G401 (cell line): ENCODE measurements at regions not wholly inside any gene's neighbourhood (a gene's known extent, or its start where the extent isn't known, plus 50 kb on each side); places are given as distances from the start of the nearest gene placed in this dataset.

Source experiments
- DNase-seq: peaks from one replicate; pipeline ENCODE4 v3.0.0-alpha.2; 2015; ENCODE audit warnings: low spot score
- in situ Hi-C: cut with HindIII; loops from 2 replicates; pipeline ENCODE4 v1.10.0; 2016; ENCODE audit warnings: low sequenced_read_pairs, mixed read lengths

DNA sequence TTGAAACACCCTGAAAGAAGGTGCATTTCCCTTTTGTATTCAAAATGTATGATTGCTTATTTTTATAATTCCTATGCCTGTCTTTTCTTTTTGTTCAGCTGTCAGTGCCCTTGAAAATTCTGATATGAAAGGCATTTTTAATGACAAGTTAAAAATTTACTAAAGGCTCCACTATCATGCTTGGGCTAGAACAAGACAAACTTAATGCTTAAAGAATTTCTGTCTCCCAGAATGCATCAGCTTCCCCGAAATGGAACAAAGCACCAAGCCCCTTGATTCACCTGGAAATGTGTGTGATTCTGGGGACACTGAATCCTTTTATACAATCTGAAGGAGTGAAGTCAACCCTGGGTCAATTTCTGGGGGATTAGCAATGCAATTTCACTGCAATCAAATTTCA is 457.5 kb downstream of the LMO4 start:
- in situ Hi-C loops: no loop called here
- DNase-seq: no peak

DNA sequence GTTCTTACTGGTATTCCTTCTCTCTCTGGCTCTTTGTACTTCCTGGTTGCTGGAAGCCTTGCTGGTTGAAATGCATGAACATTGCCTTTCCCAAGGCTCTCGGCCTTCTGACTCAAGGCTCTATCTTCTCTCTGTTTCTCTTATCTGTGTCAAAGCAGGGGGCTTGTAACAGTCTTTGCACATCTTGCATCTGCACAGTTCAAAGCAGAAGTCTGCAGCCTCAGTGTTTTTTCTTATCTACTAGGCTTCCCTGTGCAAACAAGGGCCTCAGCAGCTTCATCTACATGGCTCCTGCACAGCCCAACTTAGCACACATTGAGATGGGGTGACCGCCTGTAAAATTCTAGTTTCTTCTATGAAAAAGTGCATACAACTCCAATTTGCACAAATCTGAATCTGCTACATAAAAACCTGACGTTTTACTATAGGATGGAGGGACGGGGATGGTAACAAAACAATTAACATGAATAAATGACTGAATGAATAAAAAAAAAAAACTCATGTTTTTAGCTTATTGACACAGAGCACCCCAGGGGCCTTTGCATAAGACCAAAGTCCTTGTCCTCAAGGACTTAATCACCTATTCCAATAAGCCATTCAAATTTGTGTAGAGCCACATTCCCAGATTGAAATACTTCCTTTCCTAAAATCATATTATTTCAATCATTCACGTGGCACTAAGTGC is 458.3 kb downstream of the LMO4 start:
- no peak for DNase-seq
- in situ Hi-C loops: no loop called here

DNA sequence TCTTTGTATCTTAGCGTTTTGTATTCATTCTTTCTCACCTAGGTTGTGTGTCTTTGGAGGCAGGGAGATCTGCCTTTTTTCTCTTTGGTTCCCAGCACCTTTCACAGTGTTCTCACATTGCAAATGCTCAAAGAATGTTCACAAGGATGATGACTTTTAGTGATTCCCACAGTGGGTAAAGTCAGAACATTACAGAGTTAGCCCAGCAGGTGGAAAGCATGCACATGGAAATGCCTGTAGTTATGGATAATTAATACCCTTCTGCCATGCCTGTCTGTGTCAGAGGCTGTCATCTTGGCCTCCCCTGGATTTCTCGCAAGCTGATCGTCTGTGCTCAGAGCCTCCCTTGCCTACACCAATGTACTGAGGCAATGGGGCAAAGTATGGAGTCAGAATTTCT is 458.9 kb downstream of the LMO4 start:
- in situ Hi-C loops: no loop called here
- no peak for DNase-seq

DNA sequence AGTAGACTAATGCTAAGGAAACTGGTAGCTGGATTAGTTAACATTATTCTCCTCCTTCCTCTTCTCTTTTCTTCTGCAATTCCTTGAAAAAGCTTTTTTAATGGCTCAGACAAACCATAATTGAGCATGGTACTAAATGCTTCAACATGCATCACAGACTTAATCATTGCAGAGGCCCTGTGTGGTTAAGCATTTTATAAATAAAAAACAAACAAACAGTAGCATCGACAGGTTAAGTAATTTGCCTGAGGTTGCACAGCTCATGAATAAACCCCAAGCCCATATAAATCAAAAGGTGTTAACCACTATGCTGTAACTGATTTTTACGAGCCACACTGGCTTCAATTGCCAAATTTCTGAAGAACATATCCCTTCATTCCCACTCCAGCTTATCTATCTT is 462.1 kb downstream of the LMO4 start:
- DNase-seq: no peak
- in situ Hi-C loops: no loop called here

DNA sequence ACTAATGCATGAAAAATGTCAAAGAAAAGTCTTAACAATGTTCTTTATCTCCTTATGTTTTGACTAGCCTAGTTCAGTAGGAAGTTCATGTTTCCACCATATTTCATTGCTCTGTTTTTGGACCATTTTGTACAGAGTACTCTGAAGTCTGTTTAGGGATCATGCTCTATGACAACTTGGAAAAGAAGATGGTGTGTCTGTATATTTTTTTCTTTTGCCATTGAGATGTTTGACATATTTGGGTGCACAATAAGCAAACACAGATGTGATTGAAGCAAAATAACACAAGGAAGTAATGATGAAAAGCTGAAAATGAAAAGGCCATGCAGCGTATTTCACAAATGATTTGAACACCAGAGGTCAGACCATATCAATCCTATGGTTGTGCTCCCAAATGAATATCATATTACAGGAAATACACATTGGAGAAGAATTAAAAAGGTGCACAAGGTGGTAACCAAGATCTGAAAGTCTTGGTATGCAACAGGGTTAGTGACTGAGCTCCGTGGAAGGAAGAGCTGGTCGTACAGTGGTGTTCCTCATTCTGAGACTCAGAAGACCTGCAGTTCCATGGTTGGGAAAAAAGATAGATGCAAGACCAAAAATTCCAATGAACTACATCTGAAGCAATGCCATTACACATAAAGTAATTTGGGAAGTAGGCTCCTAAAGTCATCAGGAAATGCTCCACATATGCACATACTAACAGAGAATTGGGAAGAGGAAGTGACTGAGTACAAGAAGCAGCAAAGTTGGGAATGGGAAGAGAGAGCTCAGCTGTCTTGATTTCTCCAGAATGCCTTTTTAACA is 463.5 kb downstream of the LMO4 start:
- DNase-seq: no peak
- in situ Hi-C loops: no loop called here

DNA sequence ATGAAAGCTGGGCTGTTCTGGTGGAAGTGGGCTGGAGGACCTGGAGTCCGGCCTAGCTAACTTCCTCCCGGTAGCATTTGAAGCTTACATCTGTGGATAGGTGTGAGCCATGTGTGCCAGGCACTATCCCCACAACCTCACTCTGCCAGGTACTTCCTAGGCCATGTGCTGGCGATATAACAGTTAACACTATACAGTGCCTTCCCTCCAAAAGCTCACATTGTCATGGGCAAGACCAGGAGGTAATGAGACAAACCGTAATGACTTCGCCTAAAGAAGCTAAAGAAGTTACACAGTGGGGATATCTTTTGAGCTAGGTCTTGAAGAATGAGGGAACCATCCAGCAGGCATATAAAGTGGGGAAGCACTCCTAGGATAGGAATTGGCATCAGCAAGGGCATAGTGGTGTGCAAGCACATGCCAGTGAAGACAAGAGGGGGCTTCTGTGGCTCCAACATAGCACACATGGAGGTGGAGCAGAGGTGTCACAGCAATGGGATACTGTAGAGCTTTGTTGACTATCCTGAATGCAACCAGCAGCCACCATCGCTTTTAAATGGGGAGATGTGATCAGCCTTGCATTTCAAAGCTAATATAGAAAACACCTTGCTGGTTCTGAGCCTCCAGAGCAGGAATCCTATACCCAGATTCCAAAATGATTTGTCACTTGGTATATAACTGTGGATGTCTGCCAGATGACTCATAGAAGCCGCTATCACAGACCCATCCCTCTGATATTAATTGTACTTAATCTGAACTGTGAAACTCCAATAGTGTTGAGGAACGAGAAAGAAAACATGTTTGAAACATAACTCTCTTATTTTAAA is 466.3 kb downstream of the LMO4 start:
- in situ Hi-C loops: no loop called here
- no peak for DNase-seq

DNA sequence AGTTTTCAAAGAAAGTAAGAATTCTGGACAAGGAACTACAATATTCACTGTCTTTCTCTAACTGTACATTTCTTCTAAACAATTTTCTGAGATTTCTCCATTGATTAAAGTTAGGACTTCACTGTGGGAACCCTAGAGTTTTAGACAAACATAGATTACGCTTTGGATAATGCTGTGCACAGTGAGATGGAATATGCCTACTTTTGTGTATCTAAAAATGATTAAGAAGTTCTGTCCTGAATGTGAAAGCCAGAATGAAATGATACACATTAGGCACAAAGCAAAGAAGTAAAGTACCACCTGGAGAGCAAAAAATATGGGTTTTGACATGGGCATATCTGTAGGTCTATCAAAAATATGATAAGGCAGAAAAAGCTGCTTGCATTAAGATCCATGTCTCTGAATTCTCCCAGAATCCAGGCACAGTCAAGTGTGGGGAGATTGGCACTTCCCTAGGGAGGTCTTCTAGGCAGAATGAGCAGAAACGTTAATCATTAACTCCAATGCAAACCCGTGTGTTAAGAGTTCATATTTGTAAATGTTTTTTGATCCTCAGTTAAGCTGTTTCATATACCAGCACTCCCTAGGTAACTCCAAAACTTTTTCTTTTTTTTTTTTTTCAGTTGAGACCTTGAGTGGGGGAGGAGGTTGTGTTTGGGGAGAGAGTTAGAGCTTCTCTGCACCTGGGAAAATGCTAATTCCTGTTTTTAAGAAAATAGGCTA is 467.1 kb downstream of the LMO4 start:
- in situ Hi-C loops: no loop called here
- DNase-seq: no peak

DNA sequence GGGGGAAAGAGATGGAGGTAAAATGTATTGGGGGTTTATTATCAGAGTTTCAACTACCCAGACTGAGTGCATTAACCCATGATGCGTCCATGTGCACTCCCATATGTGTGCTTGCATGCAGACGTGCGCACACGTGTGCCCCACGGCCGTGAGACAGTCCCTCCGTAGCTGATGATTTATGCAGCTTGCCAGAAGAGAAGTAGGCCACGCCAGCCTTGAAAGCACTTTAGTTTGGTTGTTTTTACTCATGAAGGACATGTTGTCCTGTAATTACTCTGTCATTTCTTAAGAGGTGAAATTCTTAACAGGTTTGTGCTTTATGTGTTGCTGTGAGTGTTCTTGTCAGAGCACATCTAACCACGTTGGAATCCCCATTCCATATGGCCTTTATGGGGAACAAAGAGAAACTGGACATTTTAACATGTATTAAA is 467.8 kb downstream of the LMO4 start:
- in situ Hi-C loops: no loop called here
- DNase-seq: no peak

DNA sequence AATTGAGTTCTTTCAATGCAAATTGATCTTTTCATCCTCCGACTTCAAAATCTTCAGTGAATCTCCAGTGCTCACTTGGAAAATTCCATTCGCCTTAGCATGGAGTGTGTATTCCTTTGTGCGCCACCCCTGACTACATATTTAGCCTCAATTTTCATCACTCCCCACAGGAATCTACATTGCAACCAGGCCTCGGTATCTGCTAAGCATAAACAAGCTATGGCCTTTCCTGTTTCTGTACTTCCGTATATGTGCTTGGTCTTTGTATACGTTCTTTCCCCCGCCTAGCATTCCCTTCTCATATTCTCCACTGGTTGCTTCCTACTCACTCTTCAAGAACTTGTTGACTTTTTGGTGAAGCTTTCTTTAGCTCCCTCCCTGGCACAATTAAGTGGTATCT is 470.8 kb downstream of the LMO4 start:
- no peak for DNase-seq
- in situ Hi-C loops: no loop called here

DNA sequence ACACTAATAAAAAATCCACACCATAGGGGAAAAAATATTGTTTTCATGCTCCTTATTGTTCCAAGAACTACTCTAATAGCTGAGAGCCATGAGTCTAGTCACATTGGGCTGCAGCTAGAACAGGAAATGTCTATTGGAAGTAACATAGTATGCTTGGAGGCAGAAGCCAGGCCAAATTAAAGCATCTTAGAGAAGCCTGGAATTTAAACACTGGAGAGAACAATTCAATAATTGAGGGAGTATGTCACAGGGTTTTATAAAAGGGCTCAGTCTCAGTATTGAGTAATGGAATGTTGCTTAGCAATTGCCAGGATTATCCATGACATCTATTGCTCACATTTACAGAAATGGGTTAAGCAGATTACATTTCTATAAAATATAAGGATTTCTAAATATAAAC is 471.3 kb downstream of the LMO4 start:
- no peak for DNase-seq
- in situ Hi-C loops: no loop called here

DNA sequence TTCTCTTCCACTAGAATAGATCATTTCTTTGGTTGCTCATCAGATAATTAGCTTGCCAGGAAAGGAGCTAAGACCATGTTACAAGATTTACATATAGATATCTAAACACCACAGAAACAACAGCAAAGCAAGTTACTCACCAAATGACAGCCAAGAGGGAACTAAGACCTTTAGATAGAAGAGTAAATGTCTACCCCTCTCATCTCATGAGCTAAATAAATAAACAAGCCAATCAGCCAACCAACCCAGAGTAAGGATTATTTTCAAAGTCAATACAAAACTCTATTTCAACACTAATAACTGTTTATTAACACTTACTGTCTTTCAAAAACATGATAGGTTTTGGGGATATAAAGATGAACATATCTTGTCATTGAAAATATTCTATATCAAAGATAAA is 474.7 kb downstream of the LMO4 start:
- in situ Hi-C loops: no loop called here
- no peak for DNase-seq

DNA sequence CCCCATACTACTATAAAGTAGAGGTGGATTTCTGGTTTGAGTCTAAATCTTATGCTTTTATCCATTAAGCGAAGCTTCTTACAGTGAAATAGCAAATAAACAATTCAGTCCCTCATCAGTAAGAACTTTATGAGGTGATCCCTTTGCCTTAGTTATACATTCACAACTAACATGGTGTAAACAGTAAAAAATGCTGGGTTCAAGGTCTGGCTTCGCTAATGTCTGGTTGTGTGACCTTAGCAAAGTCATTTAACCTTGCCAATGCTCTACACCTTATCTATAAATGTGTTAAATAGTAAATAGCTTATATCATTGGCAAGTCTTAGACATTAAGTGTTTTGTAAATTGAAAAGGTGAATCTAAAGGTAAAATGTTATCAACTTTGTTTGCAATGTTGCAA is 475.4 kb downstream of the LMO4 start:
- in situ Hi-C loops: no loop called here
- DNase-seq: no peak

DNA sequence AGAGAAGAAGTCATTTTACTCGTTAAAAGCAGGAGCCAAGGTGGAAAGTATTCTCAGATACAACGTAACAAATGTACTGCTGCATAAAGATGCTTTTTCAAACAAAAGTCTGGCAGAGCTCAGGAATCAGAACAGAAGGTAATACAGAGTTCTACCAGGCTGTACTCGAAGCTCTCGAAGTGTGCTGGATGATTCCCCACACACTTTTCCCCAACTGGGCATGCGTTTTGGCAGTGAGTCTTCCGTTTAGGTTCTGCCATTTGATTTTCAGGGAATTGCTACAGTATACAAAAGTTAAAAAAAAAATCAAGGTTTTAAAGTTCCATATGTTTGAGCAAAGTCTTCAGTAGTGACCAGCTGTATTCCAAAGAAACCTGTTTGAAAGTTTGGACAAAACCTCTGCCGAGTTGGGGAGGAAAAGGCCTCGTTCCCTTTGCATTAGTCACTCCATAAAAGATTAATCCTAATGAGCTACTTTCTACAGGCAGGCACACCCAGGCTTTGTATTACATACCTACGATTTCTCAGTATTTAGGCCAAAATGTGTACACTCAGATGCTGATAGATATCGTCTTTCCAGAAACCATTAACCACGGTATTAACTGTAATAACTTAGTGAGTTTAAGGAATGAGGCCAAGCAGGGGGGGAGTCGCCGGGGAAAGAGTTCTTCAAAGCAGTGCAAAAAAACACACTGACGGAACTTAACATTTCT is 477.1 kb downstream of the LMO4 start:
- in situ Hi-C loops: no loop called here
- DNase-seq: no peak

DNA sequence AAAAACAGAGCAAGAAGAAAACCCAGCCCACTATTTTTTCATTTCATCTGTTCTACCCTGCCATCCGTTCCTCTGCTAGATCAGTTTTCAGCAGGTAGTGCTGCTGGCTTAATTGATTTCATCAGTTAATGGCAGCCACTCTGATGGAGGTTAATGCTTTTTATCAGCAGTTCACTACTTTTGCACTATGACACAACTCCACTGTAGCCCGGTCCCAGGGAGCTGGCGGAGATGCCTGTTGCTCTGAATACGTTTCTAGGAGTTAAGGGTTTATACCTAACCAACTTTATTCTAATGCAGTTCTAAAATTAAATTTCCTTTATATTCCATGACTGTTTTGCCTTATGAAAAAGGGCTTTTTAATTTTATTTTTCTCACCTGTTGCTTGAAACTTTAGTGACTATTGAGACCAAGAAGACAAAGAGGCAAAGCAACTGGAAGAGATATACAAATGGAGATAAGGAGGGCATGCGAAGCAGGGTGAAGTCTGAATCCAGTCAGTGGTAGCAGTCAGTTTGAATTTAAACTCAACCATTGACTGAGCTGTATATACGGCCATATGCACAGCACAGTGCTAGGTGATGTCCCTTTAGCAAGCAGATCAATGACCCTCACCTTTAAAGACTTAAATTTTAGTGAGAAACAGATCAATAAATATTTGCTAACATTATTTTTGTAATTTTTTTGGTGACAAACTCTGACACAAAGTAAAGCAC is 477.9 kb downstream of the LMO4 start:
- in situ Hi-C loops: no loop called here
- no peak for DNase-seq

DNA sequence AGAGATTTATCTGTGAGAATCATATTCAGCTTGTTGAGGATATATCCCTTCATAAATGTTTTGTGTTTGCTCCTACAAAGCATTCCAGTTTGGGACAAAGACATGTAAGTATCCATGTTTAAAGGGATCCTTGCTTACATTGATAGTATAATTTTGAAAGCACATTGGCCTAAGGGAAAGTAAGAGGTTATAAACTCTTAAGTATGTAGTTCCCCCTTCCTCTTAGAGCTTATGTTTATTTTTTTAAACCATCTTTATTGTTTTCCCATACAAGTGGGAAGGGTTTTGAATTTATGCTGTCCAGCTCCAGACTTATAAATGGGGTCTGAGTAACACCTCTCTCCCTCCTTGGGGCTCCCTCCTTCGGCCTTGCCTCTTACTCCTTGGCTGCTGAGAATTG is 481.5 kb downstream of the LMO4 start:
- in situ Hi-C loops: no loop called here
- no peak for DNase-seq

DNA sequence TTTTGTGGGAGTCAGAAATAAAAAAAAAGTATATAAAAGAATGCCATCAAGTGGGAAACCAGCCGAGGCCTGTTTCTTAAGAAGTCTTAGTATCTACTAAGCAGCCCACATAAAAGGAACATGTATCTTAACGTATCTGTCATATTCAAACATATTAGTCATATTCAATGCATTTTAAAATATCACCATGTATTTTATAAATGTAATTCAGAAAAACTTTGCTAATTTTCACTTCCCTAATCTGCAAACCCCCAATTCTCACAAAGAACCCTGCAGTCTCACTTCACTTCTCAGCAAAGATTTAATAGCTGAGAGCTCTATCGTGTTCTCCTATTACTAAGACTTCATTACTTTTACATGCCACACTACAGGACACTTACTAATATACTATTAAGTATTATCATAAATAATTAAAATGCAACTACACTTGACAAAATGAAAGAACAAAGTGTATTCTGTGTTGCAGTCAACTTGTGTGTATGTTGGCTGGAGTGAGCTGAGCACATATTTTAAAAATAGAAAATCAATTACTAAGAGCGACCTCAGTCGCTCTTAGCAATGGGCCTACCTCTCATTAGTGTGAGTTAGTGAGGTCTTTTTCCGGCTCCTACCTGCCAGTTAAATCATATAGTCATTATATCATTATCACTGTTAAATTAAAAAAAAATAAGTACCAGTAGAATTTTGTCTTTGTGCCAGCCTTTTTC is 484.3 kb downstream of the LMO4 start:
- in situ Hi-C loops: no loop called here
- no peak for DNase-seq

DNA sequence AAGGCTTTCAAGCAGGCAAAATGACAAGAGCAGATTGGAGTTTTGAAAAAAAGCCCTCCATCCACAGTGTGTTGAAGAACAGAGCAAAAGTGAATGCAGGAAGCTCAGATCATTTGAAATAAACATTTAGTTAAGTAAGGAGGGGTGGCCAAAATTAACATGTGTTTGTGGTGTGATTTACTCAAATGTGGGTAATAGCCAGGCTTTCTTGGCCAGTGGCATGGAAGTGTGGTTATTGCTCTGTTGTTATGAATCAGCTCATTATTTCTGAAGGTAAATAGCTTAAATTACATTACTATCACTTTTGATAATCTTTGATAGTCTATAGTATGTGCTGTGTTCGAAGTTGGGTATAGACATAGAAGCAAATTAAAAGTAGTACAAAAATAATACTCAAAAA is 485.9 kb downstream of the LMO4 start:
- in situ Hi-C loops: no loop called here
- no peak for DNase-seq

DNA sequence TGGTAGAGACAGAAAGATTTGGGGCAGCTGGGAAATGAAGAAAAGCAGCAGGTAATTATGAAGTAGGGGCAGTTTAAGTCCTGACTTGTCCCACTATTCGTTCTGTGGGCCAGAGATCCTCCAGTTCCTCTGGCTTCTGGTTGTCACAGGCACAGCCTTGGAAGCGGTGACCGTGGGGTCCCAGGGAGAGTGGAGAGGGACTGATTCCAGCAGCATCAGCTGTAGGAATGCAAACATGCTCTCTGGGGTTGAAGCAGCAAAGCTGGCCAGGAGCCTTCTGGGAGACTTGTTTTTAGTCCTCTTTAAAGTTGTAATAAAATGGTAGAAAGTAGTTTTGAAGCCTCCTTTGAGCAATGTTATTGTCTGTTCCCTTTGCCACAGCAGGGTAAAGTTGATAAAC is 488.0 kb downstream of the LMO4 start:
- in situ Hi-C loops: no loop called here
- no peak for DNase-seq
